Gastrocnemius medialis (tissue), 4 donors: ENCODE measurements at regions not wholly inside any gene's neighbourhood (a gene's known extent, or its start where the extent isn't known, plus 50 kb on each side); places are given as distances from the start of the nearest gene placed in this dataset.

Source experiments
- POLR2A ChIP-seq, 2 donors: fragments of 450-650 bp; IDR thresholded peaks; one replicate each; pipeline ENCODE4 v1.6.1; 2017; ENCODE audit warnings: antibody characterized with exemption in 2 of 2, mild to moderate bottlenecking in 2 of 2, moderate library complexity in 2 of 2
- TF ChIP-seq, protein P1 (sequence below), 5 experiments: fragments of 450-650 bp in 3 of 5; fragments of 200-600 bp in 2 of 5; sonication (generic) in 2 of 5; IDR thresholded peaks in 4 of 5; conservative IDR thresholded peaks in 1 of 5; 1 replicate in 4 of 5; 2 replicates in 1 of 5; pipeline ENCODE4 v1.5.1; 2016 to 2019; ENCODE audit warnings: antibody characterized with exemption in 5 of 5, mild to moderate bottlenecking in 3 of 5, moderate library complexity in 3 of 5

DNA sequence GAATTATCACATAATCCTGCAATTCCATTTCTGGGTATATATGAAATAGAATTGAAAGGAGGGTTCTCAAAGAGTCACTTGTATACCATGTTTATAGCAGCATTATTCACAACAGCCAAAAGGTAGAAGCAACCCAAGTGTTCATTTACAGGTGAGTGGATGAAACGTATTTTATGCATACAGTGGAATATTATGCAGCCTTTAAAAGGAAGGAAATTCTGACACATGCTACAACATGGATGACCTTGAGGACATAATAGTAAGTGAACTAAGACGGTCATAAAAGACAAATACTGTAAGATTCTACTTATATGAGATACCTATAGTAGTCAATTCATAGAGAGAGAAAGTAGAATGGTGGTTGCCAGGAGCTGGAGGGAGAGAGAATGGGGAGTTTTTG, 110.8 kb upstream of the LIPC start:
- TF ChIP-seq, protein P1, sequence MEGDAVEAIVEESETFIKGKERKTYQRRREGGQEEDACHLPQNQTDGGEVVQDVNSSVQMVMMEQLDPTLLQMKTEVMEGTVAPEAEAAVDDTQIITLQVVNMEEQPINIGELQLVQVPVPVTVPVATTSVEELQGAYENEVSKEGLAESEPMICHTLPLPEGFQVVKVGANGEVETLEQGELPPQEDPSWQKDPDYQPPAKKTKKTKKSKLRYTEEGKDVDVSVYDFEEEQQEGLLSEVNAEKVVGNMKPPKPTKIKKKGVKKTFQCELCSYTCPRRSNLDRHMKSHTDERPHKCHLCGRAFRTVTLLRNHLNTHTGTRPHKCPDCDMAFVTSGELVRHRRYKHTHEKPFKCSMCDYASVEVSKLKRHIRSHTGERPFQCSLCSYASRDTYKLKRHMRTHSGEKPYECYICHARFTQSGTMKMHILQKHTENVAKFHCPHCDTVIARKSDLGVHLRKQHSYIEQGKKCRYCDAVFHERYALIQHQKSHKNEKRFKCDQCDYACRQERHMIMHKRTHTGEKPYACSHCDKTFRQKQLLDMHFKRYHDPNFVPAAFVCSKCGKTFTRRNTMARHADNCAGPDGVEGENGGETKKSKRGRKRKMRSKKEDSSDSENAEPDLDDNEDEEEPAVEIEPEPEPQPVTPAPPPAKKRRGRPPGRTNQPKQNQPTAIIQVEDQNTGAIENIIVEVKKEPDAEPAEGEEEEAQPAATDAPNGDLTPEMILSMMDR (IDR thresholded peaks at IDR 0.05 in 4 of 5, conservative IDR thresholded peaks at IDR 0.05 in 1 of 5), result no peak
- TF ChIP-seq POLR2A (IDR thresholded peaks at IDR 0.05), result no peak
